ENCODE measurements at regions not wholly inside any gene's neighbourhood (a gene's known extent, or its start where the extent isn't known, plus 50 kb on each side); places are given as distances from the start of the nearest gene placed in this dataset.
"Not testable (repeated sequence)": the region's sequence is repeated elsewhere in the genome, so short reads cannot be mapped to it uniquely, and the experiment has no call there.

- DNase-seq (ENCODE audit: low spot score), result no peak
These were observed 324.4 kb downstream of the ZNF674 start for GRCh38 chrX:46220822-46221221.

- peak; percentile 1 for DNase-seq (ENCODE audit: low spot score)
These were observed 326.8 kb downstream of the ZNF674 start for GRCh38 chrX:46218373-46218772.

GRCh38 chrX:46216406-46216805 lies 328.8 kb downstream of the ZNF674 start:
- DNase-seq (ENCODE audit: low spot score), result no peak

GRCh38 chrX:46211079-46211478 lies 334.1 kb downstream of the ZNF674 start:
- DNase-seq (ENCODE audit: low spot score), result no peak

GRCh38 chrX:46209768-46210167 lies 335.5 kb downstream of the ZNF674 start:
- DNase-seq (ENCODE audit: low spot score), result no peak

GRCh38 chrX:46209037-46209436 lies 336.2 kb downstream of the ZNF674 start:
- DNase-seq (ENCODE audit: low spot score), result no peak

GRCh38 chrX:46208225-46208854 lies 336.9 kb downstream of the ZNF674 start:
- no peak for DNase-seq (ENCODE audit: low spot score)

- no peak for DNase-seq (ENCODE audit: low spot score)
These were observed 340.3 kb downstream of the ZNF674 start for GRCh38 chrX:46204721-46205422.

- no peak for DNase-seq (ENCODE audit: low spot score)
These were observed 342.3 kb downstream of the ZNF674 start for GRCh38 chrX:46202733-46203514.

- no peak for DNase-seq (ENCODE audit: low spot score)
These were observed 344.8 kb downstream of the ZNF674 start for GRCh38 chrX:46200413-46200812.

GRCh38 chrX:46198858-46199257 lies 346.4 kb downstream of the ZNF674 start:
- no peak for DNase-seq (ENCODE audit: low spot score)

- not testable (repeated sequence) for DNase-seq (ENCODE audit: low spot score)
These were observed 358.5 kb downstream of the ZNF674 start for GRCh38 chrX:46186811-46187106.

GRCh38 chrX:46185923-46186810 lies 359.1 kb downstream of the ZNF674 start:
- DNase-seq (ENCODE audit: low spot score), result no peak

GRCh38 chrX:46184749-46185148 lies 360.5 kb downstream of the ZNF674 start:
- no peak for DNase-seq (ENCODE audit: low spot score)

GRCh38 chrX:46180258-46180687 lies 364.9 kb downstream of the ZNF674 start:
- DNase-seq (ENCODE audit: low spot score), result no peak

GRCh38 chrX:46179748-46180147 lies 365.5 kb downstream of the ZNF674 start:
- DNase-seq (ENCODE audit: low spot score), result no peak

GRCh38 chrX:46178763-46179162 lies 366.5 kb downstream of the ZNF674 start:
- DNase-seq (ENCODE audit: low spot score), result no peak

- DNase-seq (ENCODE audit: low spot score), result no peak
These were observed 372.1 kb downstream of the ZNF674 start for GRCh38 chrX:46173159-46173558.

GRCh38 chrX:46171457-46171856 lies 373.8 kb downstream of the ZNF674 start:
- DNase-seq (ENCODE audit: low spot score), result not testable (repeated sequence)

- no peak for DNase-seq (ENCODE audit: low spot score)
These were observed 375.4 kb downstream of the ZNF674 start for GRCh38 chrX:46169808-46170207.

GRCh38 chrX:46168254-46168653 lies 377.0 kb downstream of the ZNF674 start:
- no peak for DNase-seq (ENCODE audit: low spot score)

GRCh38 chrX:46165866-46166265 lies 379.4 kb downstream of the ZNF674 start:
- DNase-seq (ENCODE audit: low spot score), result no peak
